ENCODE measurements at regions not wholly inside any gene's neighbourhood (a gene's known extent, or its start where the extent isn't known, plus 50 kb on each side); places are given as distances from the start of the nearest gene placed in this dataset.

- peaks cover 4% of the 10 kb centered on the region for H3K27me3 ChIP-seq
- peaks cover 0 to 20% (median 13%) of the 10 kb centered on the region in 4 donors for H3K4me1 ChIP-seq
- TF ChIP-seq, protein P1, sequence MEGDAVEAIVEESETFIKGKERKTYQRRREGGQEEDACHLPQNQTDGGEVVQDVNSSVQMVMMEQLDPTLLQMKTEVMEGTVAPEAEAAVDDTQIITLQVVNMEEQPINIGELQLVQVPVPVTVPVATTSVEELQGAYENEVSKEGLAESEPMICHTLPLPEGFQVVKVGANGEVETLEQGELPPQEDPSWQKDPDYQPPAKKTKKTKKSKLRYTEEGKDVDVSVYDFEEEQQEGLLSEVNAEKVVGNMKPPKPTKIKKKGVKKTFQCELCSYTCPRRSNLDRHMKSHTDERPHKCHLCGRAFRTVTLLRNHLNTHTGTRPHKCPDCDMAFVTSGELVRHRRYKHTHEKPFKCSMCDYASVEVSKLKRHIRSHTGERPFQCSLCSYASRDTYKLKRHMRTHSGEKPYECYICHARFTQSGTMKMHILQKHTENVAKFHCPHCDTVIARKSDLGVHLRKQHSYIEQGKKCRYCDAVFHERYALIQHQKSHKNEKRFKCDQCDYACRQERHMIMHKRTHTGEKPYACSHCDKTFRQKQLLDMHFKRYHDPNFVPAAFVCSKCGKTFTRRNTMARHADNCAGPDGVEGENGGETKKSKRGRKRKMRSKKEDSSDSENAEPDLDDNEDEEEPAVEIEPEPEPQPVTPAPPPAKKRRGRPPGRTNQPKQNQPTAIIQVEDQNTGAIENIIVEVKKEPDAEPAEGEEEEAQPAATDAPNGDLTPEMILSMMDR (IDR thresholded peaks at IDR 0.05), result no peak
- TF ChIP-seq POLR2A (IDR thresholded peaks at IDR 0.05) (no peak), POLR2AphosphoS5 (IDR thresholded peaks at IDR 0.05) (no peak), EP300 (IDR thresholded peaks at IDR 0.05; ENCODE audit: low read depth) (no peak)
- H3K36me3 ChIP-seq, result no peaks in the 10 kb centered on the region
- no peak overlapping the region for H3K4me3 ChIP-seq
- DNase-seq, result no peak
- H3K9me3 ChIP-seq, result no peaks in the 10 kb centered on the region
- intact Hi-C loops (cut with DNase I; ENCODE audit: low total_unique reads), result loop anchor here (5.0 kb wide), 1 partner anchor 42 kb away; no protein-coding TSS in a partner anchor
- H3K27ac ChIP-seq, result no peak overlapping the region
- in situ Hi-C loops (cut with MboI; ENCODE audit: low pct_ligation_motif_present in 1 of 4, low pct_unique_long_range_greater_than_20kb in 1 of 4, low sequenced_read_pairs in 3 of 4), result no loop called here
Observed at GRCh38 chr3:159760046-159760445, 228.6 kb upstream of the IL12A start.

DNA sequence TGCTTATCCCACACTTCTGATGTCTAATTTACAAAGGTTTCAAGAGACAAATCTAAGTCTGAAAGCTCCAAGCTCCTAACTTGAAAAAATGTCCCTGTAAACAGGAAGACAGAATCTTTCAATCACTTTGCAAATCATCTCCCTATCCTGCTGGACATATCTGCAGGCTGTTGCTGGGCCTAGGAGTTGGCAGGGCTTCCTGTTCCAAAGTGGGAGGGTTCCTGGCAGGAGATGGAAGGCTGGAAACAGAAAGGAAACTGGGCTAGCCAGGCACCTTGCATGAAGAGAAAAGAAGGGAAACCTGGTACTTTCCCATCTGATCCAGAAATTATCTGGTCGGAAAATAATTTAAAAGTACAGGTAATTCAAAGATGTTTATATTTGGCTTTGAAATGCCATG, 227.3 kb upstream of the IL12A start:
- DNase-seq, result peak; percentile 38
- H3K4me3 ChIP-seq, result no peak overlapping the region
- intact Hi-C loops (cut with DNase I; ENCODE audit: low total_unique reads), result loop anchor here (5.0 kb wide), 1 partner anchor 41 kb away; no protein-coding TSS in a partner anchor
- WGBS, 2 donors (ENCODE audit: low coverage in 1 of 2), result 57 to 64% methylated on average over 1 of the region's 1 CpG
- peak overlapping the region; percentile 92 to 95 (median 94) for H3K27ac ChIP-seq
- in situ Hi-C loops (cut with MboI; ENCODE audit: low pct_ligation_motif_present in 1 of 4, low pct_unique_long_range_greater_than_20kb in 1 of 4, low sequenced_read_pairs in 3 of 4), result no loop called here
- H3K4me1 ChIP-seq, result peaks cover 0 to 31% (median 14%) of the 10 kb centered on the region in 4 donors
- H3K27me3 ChIP-seq, result peaks cover 5% of the 10 kb centered on the region
- no peak for TF ChIP-seq POLR2AphosphoS5 (IDR thresholded peaks at IDR 0.05)
- TF ChIP-seq, protein P1 (IDR thresholded peaks at IDR 0.05), result no peak
- no peak for TF ChIP-seq EP300 (IDR thresholded peaks at IDR 0.05; ENCODE audit: low read depth)
- no peak for TF ChIP-seq POLR2A (IDR thresholded peaks at IDR 0.05)
- H3K36me3 ChIP-seq, result no peaks in the 10 kb centered on the region
- no peaks in the 10 kb centered on the region for H3K9me3 ChIP-seq

DNA sequence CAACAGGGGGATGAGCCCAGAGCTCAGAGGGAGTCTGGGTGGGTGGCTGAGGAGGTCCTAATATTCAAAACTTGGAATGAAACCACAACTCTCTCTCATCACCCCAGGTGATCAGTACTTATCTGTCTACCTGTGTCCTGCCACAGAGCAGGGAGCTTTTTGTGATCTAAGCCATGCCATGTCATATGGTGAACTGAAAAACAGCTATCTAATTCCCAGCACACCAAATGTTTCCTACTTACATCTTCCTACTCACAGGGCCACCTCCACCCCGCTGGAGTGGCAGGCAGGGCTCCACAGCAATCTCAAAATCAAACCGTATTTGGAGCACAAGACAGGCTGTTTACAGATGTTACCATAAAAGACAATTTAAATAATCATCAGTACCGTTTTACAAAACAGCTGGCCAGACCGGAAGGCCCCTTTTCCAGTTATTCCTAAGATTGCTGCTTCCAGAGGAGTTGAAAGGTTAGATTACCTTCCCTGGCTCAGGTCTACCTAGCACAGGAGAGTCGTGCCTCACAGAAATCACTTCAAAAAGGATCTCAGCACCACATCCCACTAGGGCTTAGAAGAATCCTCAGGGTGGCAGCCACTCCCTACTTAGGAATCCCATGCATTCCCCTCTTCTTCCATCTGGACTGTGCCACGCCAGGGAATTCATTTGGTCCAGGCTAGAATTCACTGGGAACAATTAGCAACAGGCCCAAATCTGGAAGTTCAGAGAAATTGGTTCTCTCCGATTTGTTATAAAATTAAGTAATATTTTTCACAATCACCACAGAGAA, 226.6 kb upstream of the IL12A start:
- 68 to 78% methylated on average over 1 to 7 of the region's 7 CpGs for WGBS, 2 donors (ENCODE audit: low coverage in 1 of 2)
- H3K27ac ChIP-seq, result peak overlapping the region; percentile 92 to 95 (median 94)
- H3K4me1 ChIP-seq, result peaks cover 0 to 31% (median 14%) of the 10 kb centered on the region in 4 donors
- H3K9me3 ChIP-seq, result no peaks in the 10 kb centered on the region
- in situ Hi-C loops (cut with MboI; ENCODE audit: low pct_ligation_motif_present in 1 of 4, low pct_unique_long_range_greater_than_20kb in 1 of 4, low sequenced_read_pairs in 3 of 4), result no loop called here
- H3K36me3 ChIP-seq, result no peaks in the 10 kb centered on the region
- no peak for TF ChIP-seq EP300 (IDR thresholded peaks at IDR 0.05; ENCODE audit: low read depth)
- no peak for TF ChIP-seq POLR2A (IDR thresholded peaks at IDR 0.05)
- TF ChIP-seq, protein P1 (IDR thresholded peaks at IDR 0.05), result no peak
- no peak for TF ChIP-seq POLR2AphosphoS5 (IDR thresholded peaks at IDR 0.05)
- intact Hi-C loops (cut with DNase I; ENCODE audit: low total_unique reads), result loop anchor here (5.0 kb wide), 1 partner anchor 40 kb away; no protein-coding TSS in a partner anchor
- DNase-seq, result no peak
- H3K4me3 ChIP-seq, result no peak overlapping the region
- peaks cover 5% of the 10 kb centered on the region for H3K27me3 ChIP-seq

DNA sequence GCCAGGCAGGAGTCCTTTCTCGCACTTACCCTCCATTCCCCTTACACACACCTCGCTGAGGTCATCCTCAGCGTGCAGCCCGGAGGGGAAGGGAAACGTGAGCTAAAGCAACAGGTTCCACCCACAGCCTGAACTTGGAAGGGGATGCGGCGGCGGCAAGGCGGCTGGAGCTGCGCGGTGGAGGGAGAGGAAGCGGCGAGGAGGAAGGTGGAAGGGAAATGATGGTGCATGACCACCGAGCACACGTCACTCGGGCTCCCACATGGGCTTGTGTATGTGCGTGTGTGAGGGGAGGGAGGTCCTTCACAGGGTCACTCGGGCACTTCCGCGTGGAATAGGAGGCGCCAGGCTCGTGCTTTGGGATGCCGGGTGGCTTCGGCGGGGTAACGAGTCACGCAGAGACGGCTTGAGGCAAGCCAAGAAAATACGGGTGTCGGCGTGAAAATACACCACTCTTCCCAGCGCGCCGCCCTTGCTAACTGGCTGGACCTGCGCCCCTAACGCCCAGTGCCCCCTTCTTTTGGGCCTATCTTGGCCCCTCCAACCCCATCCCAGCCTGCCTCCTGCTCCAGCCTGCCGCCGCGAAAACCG, 225.5 kb upstream of the IL12A start:
- peak overlapping the region; percentile 50 to 69 (median 62) for H3K4me3 ChIP-seq
- H3K27me3 ChIP-seq, result peaks cover 5% of the 10 kb centered on the region
- WGBS, 2 donors (ENCODE audit: low coverage in 1 of 2), result 0 to 1% methylated on average over 2 to 40 of the region's 40 CpGs
- no peaks in the 10 kb centered on the region for H3K36me3 ChIP-seq
- peaks cover 0 to 35% (median 14%) of the 10 kb centered on the region in 4 donors for H3K4me1 ChIP-seq
- TF ChIP-seq POLR2AphosphoS5 (IDR thresholded peaks at IDR 0.05) (peak in 2 of 3 donors; percentile 30 to 53), POLR2A (IDR thresholded peaks at IDR 0.05) (peak; percentile 76), EP300 (IDR thresholded peaks at IDR 0.05; ENCODE audit: low read depth) (no peak)
- TF ChIP-seq, protein P1 (IDR thresholded peaks at IDR 0.05), result peak in 1 of 5 experiments; percentile 37
- in situ Hi-C loops (cut with MboI; ENCODE audit: low pct_ligation_motif_present in 1 of 4, low pct_unique_long_range_greater_than_20kb in 1 of 4, low sequenced_read_pairs in 3 of 4) (no loop called here), intact Hi-C loops (cut with DNase I; ENCODE audit: low total_unique reads) (loop anchor here (5.0 kb wide), 1 partner anchor 39 kb away; no protein-coding TSS in a partner anchor)
- H3K9me3 ChIP-seq, result no peaks in the 10 kb centered on the region
- peak overlapping the region; percentile 92 to 95 (median 94) for H3K27ac ChIP-seq
- DNase-seq, result peak; percentile 55
